H9 (cell line): ENCODE measurements at regions not wholly inside any gene's neighbourhood (a gene's known extent, or its start where the extent isn't known, plus 50 kb on each side); places are given as distances from the start of the nearest gene placed in this dataset.

ENCODE experiments used
- DNase-seq: peaks from one replicate; pipeline ENCODE4 v3.0.0-alpha.2; 2017
- H2AFZ ChIP-seq: one replicate; pipeline ENCODE4 v1.6.1; 2013; ENCODE audit warnings: mild to moderate bottlenecking, low read length, control low read depth, moderate library complexity
- H2AK5ac ChIP-seq: 2 replicates; pipeline ENCODE4 v1.6.1; 2013; ENCODE audit warnings: low read length, control low read depth, mixed read lengths; ENCODE audit not compliant: insufficient read length
- H2BK120ac ChIP-seq: one replicate; pipeline ENCODE4 v1.6.1; 2013; ENCODE audit warnings: low read depth, mild to moderate bottlenecking, low read length, control low read depth, inconsistent platforms; ENCODE audit not compliant: poor library complexity, severe bottlenecking
- H2BK12ac ChIP-seq: 2 replicates; pipeline ENCODE4 v1.6.1; 2013; ENCODE audit warnings: low read length, control low read depth, mixed read lengths, low read depth; ENCODE audit not compliant: insufficient read length
- H2BK15ac ChIP-seq: 2 replicates; pipeline ENCODE4 v1.6.1; 2013; ENCODE audit warnings: low read depth, low read length, control low read depth
- H2BK20ac ChIP-seq: one replicate; pipeline ENCODE4 v1.6.1; 2013; ENCODE audit warnings: low read depth, mild to moderate bottlenecking, low read length, control low read depth, inconsistent platforms; ENCODE audit not compliant: poor library complexity, severe bottlenecking
- H2BK5ac ChIP-seq: 2 replicates; pipeline ENCODE4 v1.6.1; 2013; ENCODE audit warnings: low read length, control low read depth, mixed read lengths; ENCODE audit not compliant: insufficient read length
- H3K14ac ChIP-seq: 2 replicates; pipeline ENCODE4 v1.6.1; 2013; ENCODE audit warnings: low read length, control low read depth; ENCODE audit not compliant: insufficient read depth
- H3K18ac ChIP-seq: 2 replicates; pipeline ENCODE4 v1.6.1; 2013; ENCODE audit warnings: low read depth, mild to moderate bottlenecking, mixed read lengths, low read length, control low read depth; ENCODE audit not compliant: insufficient read length
- H3K23ac ChIP-seq: 2 replicates; pipeline ENCODE4 v1.6.1; 2013; ENCODE audit warnings: low read length, control low read depth, mixed read lengths, low read depth; ENCODE audit not compliant: insufficient read length
- H3K23me2 ChIP-seq: 2 replicates; pipeline ENCODE4 v1.6.1; 2013; ENCODE audit warnings: low read depth, mild to moderate bottlenecking, mixed read lengths, low read length, control low read depth; ENCODE audit not compliant: insufficient read length, poor library complexity, severe bottlenecking
- H3K27ac ChIP-seq: 2 replicates; pipeline ENCODE4 v1.5.1; 2013; ENCODE audit warnings: low read length, control low read depth, mixed read lengths, low read depth; ENCODE audit not compliant: insufficient read length
- H3K27me3 ChIP-seq: 2 replicates; pipeline ENCODE4 v1.6.1; 2013; ENCODE audit warnings: low read length, control low read depth, inconsistent platforms; ENCODE audit not compliant: insufficient read depth
- H3K4ac ChIP-seq: 2 replicates; pipeline ENCODE4 v1.6.1; 2013; ENCODE audit warnings: low read depth, mild to moderate bottlenecking, control low read depth, inconsistent platforms, low read length, moderate library complexity
- H3K4me1 ChIP-seq: 2 replicates; pipeline ENCODE4 v1.6.1; 2013; ENCODE audit warnings: low read length, control low read depth, inconsistent platforms; ENCODE audit not compliant: insufficient read depth
- H3K4me2 ChIP-seq: 2 replicates; pipeline ENCODE4 v1.6.1; 2013; ENCODE audit warnings: low read length, control low read depth, mixed read lengths; ENCODE audit not compliant: insufficient read length, insufficient read depth
- H3K56ac ChIP-seq: 2 replicates; pipeline ENCODE4 v1.6.1; 2013; ENCODE audit warnings: low read depth, mild to moderate bottlenecking, mixed read lengths, low read length, control low read depth; ENCODE audit not compliant: insufficient read length
- H3K79me1 ChIP-seq: 2 replicates; pipeline ENCODE4 v1.6.1; 2013; ENCODE audit warnings: low read depth, mild to moderate bottlenecking, moderate library complexity, low read length, control low read depth, inconsistent platforms; ENCODE audit not compliant: insufficient read depth, poor library complexity, severe bottlenecking
- H3K79me2 ChIP-seq: 2 replicates; pipeline ENCODE4 v1.6.1; 2013; ENCODE audit warnings: low read length, control low read depth, inconsistent platforms; ENCODE audit not compliant: insufficient read depth
- H3K9ac ChIP-seq: 2 replicates; pipeline ENCODE4 v1.6.1; 2013; ENCODE audit warnings: low read length, control low read depth, mixed read lengths; ENCODE audit not compliant: insufficient read length; ENCODE audit errors: extremely low read depth
- H3K9me3 ChIP-seq: one replicate; pipeline ENCODE4 v1.6.1; 2013; ENCODE audit warnings: low read depth, low read length, inconsistent platforms; ENCODE audit not compliant: control insufficient read depth
- H3T11ph ChIP-seq: one replicate; pipeline ENCODE4 v1.6.1; 2013; ENCODE audit warnings: mild to moderate bottlenecking, low read length, control low read depth, inconsistent platforms
- H4K20me1 ChIP-seq: one replicate; pipeline ENCODE4 v1.6.1; 2013; ENCODE audit not compliant: control insufficient read depth, insufficient read length, insufficient read depth
- H4K5ac ChIP-seq: 2 replicates; pipeline ENCODE4 v1.6.1; 2013; ENCODE audit warnings: low read depth, mild to moderate bottlenecking, mixed read lengths, low read length, control low read depth; ENCODE audit not compliant: insufficient read length
- H4K8ac ChIP-seq: replicated peaks from 2 replicates; pipeline ENCODE4 v1.6.1; 2013; ENCODE audit warnings: low read length, control low read depth, mixed read lengths, low read depth; ENCODE audit not compliant: insufficient read length
- H4K91ac ChIP-seq: 2 replicates; pipeline ENCODE4 v1.6.1; 2013; ENCODE audit warnings: low read depth, mild to moderate bottlenecking, moderate library complexity, mixed read lengths, low read length, control low read depth; ENCODE audit not compliant: insufficient read length
- H3K27ac Mint-ChIP-seq, 3 experiments: 2 replicates in 2 of 3; 3 replicates in 1 of 3; pipeline ENCODE4 v1.8.0; 2020 to 2021; ENCODE audit warnings: mixed read lengths in 3 of 3, mild to moderate bottlenecking in 1 of 3, moderate library complexity in 1 of 3
- H3K27me3 Mint-ChIP-seq: 2 replicates; pipeline ENCODE4 v1.8.0; 2021; ENCODE audit warnings: low read depth, mild to moderate bottlenecking, moderate library complexity, mixed read lengths
- H3K36me3 Mint-ChIP-seq, 3 experiments: 2 replicates in 2 of 3; 3 replicates in 1 of 3; pipeline ENCODE4 v1.8.0; 2020 to 2021; ENCODE audit warnings: low read depth in 3 of 3, mixed read lengths in 3 of 3; ENCODE audit not compliant: insufficient read depth in 1 of 3
- H3K4me1 Mint-ChIP-seq, 2 experiments: 2 replicates each; pipeline ENCODE4 v1.8.0; 2020; ENCODE audit warnings: mixed read lengths in 2 of 2
- H3K4me3 Mint-ChIP-seq, 2 experiments: 2 replicates in 1 of 2; 3 replicates in 1 of 2; pipeline ENCODE4 v1.8.0; 2020 to 2021; ENCODE audit warnings: mild to moderate bottlenecking in 2 of 2, mixed read lengths in 2 of 2, moderate library complexity in 1 of 2
- H3K9me3 Mint-ChIP-seq, 2 experiments: 2 replicates in 1 of 2; 3 replicates in 1 of 2; pipeline ENCODE4 v1.8.0; 2020; ENCODE audit warnings: mild to moderate bottlenecking in 2 of 2, mixed read lengths in 2 of 2, moderate library complexity in 1 of 2
- CTCF ChIP-seq: fragments of 200-600 bp; sonication (generic); conservative IDR thresholded peaks from 3 replicates; pipeline ENCODE4 v1.8.0; 2021; ENCODE audit warnings: antibody characterized with exemption, mild to moderate bottlenecking

- Histone ChIP-seq H2BK5ac (no peak overlapping the region), H2BK20ac (no peak overlapping the region), H3K4me1 (no peaks in the 10 kb centered on the region), H3K79me1 (no peaks in the 10 kb centered on the region), H3K23me2 (no peaks in the 10 kb centered on the region), H3K27me3 (no peaks in the 10 kb centered on the region), H3K27ac (no peak overlapping the region), H3K14ac (no peak overlapping the region), H3K4me2 (no peak overlapping the region), H2BK120ac (no peak overlapping the region), H2AK5ac (no peak overlapping the region), H3K18ac (no peak overlapping the region), H3K9me3 (peaks cover 11% of the 10 kb centered on the region), H2BK12ac (no peak overlapping the region), H2BK15ac (no peak overlapping the region), H3K56ac (no peak overlapping the region), H2AFZ (no peak overlapping the region), H4K8ac (no peak overlapping the region), H3K79me2 (no peaks in the 10 kb centered on the region), H3K23ac (no peak overlapping the region), H3T11ph (no peak overlapping the region), H4K91ac (no peak overlapping the region), H4K20me1 (no peaks in the 10 kb centered on the region), H4K5ac (no peak overlapping the region), H3K4ac (no peak overlapping the region), H3K9ac (no peak overlapping the region)
- H3K4me1 Mint-ChIP-seq: peaks cover 0 to 3% of the 10 kb centered on the region in 2 experiments; a peak in 1 of 4 replicates
- no peak overlapping the region for H3K4me3 Mint-ChIP-seq
- H3K9me3 Mint-ChIP-seq: peaks cover 38 to 44% of the 10 kb centered on the region in 2 experiments
- H3K27ac Mint-ChIP-seq: peak overlapping the region in 1 of 3 experiments; percentile 23; a peak in 1 of 7 replicates
- peaks cover 19 to 39% (median 28%) of the 10 kb centered on the region in 3 experiments for H3K36me3 Mint-ChIP-seq
- no peak for DNase-seq
- no peaks in the 10 kb centered on the region; the same call in 1 of the 2 replicates for H3K27me3 Mint-ChIP-seq
- no peak for TF ChIP-seq CTCF
Measured at GRCh38 chr5:154664869-154665268, 90.3 kb upstream of the LARP1 start.
